GM19455 (cell line): ENCODE measurements at regions not wholly inside any gene's neighbourhood (a gene's known extent, or its start where the extent isn't known, plus 50 kb on each side); places are given as distances from the start of the nearest gene placed in this dataset.

Source experiments
- ATAC-seq: cut with Tn5 transposase; IDR thresholded peaks from one replicate; pipeline ENCODE4 v1.9.1; 2021; ENCODE audit not compliant: unreplicated experiment

DNA sequence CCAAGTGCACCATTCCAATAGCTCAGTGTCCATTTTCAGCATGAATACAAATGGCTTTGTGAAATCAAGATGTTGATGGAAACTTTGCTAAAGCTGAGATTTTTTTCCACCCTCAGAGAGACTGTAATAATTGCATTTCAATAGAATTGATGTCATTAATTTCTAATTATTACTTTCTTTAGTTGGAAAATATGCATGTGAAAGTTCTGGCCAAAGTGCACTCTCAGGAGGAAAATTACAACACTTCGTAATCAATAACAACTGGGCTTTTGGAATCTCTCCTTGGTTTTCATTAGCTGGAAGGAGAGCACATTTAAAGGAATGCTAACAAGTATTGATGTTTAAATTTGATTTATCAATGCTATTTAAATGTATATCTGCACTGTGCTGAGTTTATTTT, 529.5 kb upstream of the CDH8 start:
- no peak for ATAC-seq

DNA sequence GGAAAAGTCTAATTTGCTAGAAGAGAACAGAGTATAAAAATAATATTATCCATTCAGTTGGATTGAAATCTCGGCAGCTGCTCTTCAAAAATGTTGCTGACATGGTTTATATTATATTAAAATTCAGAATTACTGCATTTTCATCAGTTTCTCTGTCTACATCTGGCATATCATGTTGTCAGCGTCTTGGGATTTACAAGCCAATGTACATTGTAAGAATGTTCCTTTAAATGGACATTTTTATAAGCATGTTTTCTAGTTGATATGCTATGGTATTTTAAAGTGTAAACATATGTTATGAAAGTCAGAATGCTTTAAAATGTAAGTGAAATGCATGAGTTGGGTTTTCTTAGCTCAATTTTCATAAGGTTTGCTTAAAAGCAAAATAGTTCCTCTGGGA, 528.1 kb upstream of the CDH8 start:
- no peak for ATAC-seq

DNA sequence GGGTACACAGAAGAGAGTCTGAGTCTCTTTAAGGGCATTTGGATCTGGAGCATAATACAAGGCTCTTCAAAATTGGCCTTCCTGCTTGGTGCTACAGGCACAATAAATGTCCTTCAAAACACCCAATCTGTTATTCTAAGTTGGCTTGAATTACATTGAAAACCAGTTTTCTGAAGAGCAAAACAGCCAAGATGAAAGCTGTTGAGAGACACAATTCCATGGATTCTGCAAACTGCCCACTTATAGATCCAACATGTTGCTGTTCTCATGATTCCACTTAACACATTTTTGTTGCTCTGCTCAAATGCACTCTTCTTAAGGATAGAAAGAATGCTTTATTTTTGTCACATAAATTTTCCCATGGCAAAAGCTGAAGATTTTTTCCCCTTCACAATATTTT, 525.9 kb upstream of the CDH8 start:
- no peak for ATAC-seq

DNA sequence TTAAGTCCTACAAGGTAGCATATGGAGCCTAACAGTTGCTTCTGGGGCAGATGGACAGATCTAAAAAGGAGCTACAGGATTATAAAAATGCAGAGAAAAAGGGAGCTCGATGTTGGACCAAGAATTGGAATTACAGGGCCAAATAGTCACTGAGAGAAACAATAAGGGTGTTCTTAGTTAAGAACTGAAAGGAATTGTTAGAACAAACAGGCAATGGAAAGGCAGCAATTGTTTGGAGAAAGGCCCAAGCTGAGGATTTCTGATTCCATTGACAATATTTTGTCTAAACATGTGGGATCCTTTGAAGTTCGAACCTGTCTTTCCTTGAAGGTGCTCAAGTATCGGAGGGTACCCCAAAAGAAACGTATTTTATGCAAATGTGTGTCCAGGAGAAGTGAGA, 513.6 kb upstream of the CDH8 start:
- no peak for ATAC-seq

DNA sequence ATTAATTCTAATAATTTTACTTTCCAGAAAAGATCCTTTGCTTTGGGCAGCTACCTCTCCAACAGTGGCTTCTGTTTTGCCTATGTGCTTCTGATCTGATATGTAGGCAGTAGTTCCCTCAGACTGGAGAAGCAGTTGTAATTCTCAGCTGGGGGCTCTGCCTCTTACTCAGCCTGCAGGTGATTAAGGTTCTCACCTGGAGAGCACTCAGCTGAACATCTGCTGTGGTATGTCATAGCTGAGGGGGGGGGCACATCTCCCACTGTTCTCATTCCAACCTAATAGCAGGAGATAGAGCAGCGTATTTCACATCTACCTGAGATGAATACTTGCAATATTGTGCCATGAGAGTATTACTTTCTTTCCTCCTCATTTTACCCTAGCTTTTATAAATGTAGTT, 511.9 kb upstream of the CDH8 start:
- ATAC-seq = no peak

DNA sequence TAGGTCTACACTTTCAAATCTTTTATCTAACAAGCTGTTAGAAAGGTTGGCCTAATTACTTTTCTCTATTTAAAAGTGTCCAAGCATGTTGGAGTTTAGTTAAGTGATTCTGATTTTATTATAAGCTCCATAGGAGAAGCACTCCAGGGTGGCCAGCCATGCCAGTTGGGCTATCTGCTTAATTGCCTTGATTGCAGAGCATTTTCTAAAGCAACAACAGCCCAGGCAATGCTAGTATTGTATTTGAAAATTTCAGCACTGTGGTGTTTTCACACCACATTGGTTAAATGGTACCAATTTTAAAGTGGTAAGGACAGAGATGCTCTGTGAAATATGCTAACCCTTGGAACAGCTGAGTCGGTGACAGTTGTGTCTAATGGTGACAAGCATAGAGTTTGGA, 510.5 kb upstream of the CDH8 start:
- ATAC-seq = no peak

DNA sequence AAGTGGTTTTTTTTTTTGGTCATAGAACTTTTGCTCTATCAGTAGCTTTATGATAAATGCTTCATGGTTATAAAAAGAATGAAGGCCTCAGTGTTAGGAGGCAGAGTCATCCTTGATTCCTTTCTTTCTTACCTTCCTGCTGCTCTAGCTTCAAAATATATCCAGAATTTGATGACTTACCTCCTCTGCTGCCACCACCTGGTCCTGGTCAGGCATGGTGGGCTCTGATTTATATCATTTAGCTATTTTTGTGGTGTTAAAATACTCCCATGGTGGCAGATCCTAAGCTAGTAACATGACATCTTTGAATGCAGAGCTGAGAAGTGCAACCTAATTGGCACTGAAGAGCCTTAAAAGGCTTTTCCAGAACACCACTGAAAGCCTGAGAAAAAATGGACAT, 508.8 kb upstream of the CDH8 start:
- no peak for ATAC-seq

DNA sequence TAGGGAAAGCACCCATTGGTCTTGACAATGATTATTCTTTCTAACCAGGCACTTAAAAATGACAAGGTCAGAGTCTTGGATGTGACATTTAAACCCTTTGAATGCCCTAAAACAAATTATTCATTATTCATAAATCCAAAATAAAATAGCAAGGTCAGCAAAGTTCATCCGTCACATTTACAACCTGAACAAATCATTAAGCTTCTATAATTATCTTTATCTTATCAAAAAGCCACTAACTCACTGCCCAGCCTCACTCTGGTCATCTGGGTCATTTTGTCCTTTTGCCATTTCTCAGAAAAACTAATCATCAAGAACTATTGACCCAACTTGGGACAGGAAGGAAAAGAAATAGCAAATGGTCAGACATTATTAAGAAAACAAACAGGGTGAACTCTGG, 507.3 kb upstream of the CDH8 start:
- ATAC-seq = no peak

DNA sequence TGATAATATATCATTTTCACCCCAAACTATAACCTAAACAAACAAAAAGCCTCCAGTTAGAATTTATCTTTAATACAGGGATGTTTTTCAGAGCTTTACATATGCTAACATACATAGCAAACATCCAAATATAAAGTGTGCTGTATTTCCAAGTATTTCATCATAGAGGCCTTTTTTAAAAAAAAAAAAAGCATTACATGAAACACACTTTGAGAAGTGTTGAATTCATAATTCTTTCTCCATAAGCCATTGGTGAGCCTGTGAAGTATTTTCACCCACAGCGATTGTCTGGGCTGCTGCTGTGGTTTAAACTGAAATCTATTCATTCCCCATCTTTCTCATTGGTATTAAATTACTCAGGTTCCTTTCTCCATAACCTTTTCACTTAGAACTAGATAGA, 503.4 kb upstream of the CDH8 start:
- ATAC-seq = no peak

DNA sequence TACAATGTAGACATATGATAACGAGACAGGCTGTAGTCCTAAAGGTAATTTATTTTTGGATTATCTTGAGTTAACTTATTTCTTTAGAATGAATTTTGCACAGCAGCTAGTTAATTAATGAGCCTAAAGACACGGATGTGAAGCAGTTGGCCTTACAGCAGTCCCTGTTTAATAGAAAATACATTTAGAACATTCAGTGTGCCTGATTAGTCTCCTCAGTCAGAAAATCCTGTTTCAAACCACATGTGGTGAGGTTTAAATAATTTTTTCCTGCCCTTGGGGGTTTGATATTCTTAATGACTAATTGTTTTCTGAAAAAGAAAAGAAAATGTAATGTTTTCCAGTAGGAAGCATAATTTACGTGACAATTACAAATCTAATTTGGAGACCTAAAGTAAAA, 494.2 kb upstream of the CDH8 start:
- ATAC-seq = no peak

DNA sequence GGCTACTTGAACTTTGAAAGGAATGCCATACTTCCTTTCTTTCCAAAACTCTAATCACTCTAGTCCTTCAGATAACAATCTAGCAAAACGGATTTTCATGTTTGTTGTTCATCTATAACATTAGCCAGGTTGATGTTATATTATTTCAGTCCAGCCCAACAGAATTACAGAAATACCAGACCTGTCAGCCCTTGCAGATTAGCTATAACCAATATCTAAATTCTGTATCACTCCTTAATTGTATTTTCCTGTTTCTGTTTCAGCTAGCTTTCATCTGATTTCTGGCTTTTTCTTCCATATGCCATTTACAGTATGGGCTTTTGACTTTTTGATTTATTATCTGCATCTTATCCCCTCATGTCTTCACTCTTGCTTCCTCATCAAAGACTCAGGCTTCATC, 479.8 kb upstream of the CDH8 start:
- ATAC-seq = no peak

DNA sequence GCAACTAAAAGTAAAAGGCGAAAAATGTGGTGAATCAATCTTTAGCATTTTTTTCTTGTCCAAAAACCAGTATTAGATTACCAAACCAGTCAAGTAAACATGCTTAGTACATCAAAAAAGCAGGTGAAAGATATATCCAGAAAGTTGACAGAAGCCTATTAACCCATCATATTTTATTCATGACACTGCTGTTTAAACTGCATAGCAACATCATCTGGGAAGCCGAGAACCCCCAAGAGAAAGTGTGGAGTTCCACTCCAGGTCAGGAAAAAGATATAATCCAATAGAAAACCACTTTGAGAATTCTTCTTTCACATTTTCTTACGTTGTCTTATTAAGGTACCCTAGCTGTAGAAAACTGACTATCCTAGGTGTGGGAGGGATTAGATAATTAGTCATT, 466.8 kb upstream of the CDH8 start:
- ATAC-seq = no peak

DNA sequence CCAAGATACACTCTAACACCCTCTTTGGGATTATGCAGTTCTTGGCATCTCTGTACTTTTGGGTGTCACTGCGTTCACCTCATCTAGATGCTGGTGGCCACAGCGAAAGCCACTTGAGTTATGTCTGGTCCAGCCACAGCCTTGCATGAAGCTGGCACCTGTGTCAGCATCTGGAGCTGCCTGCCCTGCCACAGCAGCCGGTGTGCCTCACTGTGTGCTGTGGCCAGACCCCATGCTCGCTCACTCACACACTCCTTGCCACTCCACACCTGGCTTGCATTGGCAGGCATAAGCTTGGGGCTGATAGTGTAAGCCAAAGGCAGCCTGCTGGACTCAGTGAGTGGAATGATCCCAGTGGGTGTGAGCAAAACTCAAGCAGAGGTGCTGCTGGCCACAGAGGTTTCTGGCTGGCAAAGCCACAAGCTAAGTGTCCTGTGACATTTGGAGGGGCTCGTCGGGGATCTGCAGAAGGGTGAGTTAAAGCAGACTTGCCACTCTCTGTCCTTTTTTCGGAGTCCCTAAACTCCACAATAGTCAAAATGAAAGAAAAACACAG, 442.7 kb upstream of the CDH8 start:
- no peak for ATAC-seq

DNA sequence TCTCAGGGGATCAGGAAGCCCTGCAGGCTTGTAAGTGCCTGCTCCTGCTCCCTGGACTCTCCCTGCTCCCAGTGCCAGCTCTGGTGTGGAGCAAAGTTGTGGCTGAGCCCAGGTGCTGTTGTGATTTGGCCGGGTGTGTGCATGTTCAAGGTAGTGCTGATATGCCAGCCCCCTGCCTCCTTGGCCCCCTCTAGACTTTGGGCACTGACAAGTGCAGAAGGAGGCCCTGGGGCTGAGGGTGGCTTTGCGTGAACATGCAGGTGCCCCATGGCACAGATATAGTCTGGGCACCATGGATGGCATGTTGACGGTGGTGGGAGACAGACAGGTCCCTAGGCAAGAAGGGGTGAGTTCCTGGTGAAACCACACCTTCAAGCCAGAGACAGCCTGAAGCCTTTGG, 441.6 kb upstream of the CDH8 start:
- no peak for ATAC-seq

DNA sequence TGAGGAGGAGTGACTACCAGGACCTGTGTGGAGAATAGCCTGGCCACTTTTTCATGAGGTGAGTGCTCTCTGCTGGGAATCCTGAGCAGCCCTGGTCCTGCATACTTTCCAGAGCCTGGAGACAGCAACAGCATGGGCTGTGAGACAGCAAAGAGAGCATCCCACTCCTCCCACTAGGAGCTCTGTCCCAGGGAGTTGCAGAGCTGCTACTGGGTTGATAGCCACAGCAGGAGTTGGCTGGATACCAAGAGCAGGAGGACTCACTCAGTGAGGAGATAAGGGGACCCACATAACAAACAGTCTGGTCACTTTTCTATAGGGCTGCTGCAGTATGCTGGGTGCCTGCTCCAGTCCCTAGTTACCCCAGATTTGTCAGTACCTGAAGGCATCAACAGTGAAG, 439.3 kb upstream of the CDH8 start:
- ATAC-seq = no peak

DNA sequence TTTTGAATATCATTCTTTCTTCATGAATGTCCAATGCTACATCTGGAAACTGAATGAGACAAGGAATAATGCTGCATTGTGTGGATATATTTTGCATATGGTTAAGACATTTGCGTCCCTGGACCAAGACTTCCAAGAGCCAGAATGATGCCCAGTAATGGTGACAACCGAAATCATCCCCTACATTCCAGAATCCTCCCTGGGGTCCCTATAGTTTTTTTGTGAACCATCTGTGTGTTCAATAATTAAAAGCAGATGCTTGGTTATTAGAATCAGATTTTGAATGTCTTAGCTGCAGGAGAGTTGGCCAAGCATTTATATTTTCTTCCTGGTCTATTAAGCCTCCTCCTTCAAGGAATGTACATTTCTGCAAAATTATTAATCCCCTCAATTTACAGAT, 426.7 kb upstream of the CDH8 start:
- no peak for ATAC-seq

DNA sequence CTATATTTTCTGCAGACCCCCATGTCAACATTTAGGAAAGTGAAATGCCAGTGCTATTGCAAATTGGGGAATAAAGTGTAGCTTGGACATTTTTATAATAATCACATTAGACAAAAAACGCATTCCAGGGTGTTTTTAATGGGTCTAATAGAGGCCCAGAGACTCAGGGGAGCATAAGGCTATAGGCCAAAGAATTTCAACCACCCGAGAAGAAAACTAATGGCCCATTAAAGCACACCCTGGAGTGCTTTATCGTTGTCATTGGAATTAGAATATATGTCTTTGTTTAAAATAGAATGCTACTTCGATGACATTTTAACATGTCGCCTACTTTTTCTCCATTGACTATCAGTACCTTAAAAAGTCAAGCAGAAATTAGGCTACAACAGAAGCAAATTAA, 414.1 kb upstream of the CDH8 start:
- no peak for ATAC-seq

DNA sequence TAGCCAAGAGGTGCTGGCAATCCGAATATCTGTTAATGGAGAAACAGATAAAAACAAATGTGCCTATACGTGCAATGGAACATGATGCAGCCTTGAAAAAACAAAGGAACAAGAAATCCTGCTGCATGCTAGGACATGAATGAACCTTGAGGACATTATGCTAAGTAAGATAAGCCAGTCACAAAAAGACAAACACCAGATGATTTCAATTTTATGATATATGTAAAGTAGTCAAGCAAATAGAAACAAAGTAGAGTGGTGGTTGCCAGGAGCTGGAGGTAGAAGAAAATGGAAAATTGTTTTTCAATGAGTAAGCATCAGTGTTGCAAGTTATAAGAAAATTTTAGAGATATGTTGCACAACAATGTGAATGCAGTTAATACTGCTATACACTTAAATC, 409.7 kb upstream of the CDH8 start:
- no peak for ATAC-seq

DNA sequence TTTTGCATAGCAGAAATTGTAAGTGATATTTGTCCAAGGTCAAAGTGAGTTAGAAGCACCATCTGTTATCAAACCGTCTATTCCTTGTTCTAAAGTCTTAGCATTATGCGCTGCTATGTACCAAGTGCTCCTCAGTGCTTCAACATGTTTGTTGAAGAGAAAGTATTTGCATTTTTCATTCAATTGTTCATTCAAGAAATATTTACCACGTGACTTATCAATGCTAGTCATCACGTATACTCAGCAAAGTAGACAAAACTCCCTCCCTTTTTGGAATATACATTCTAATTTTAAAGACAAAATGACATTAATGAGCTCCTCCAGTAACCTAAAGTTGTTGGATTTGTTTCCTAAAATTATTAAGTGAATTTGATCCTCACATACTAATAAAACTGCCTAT, 388.0 kb upstream of the CDH8 start:
- no peak for ATAC-seq

DNA sequence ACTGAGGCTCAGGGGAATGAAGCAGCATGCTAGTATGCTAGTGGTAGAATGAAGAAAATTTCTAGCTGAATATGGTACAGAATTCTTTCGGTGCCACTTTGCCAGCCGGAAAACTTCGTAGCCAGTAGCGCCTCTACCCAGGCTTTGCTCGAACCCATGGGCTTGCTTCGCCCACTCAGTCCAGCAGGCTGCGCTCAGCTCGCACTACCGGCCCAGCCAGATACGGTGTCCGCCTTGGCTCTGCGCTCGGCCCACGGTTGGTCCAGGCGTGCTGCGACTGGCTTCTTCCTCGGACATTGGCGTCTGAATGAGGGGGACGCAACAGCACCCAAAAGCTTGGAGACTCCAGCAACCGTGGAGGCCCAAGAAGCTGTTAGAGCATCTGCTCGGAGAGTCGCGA, 372.5 kb upstream of the CDH8 start:
- no peak for ATAC-seq

DNA sequence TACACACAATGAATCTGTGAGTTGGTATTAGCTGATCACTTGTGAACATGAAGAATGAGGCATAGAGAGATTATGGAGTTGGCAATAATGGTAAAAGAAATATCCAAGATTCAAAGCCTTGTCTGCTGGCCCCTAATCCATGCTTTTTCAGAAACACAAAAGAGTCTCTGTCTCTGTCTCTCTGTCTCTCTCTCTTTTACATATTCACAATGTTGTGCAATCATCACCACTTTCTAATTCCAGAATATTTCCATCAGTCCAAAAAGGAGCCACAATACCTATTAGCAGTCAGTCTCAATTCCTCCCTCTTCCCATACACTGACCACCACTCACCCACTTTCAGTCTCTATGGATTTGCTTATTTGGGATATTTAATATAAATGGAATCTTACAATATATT, 370.1 kb upstream of the CDH8 start:
- ATAC-seq = no peak

DNA sequence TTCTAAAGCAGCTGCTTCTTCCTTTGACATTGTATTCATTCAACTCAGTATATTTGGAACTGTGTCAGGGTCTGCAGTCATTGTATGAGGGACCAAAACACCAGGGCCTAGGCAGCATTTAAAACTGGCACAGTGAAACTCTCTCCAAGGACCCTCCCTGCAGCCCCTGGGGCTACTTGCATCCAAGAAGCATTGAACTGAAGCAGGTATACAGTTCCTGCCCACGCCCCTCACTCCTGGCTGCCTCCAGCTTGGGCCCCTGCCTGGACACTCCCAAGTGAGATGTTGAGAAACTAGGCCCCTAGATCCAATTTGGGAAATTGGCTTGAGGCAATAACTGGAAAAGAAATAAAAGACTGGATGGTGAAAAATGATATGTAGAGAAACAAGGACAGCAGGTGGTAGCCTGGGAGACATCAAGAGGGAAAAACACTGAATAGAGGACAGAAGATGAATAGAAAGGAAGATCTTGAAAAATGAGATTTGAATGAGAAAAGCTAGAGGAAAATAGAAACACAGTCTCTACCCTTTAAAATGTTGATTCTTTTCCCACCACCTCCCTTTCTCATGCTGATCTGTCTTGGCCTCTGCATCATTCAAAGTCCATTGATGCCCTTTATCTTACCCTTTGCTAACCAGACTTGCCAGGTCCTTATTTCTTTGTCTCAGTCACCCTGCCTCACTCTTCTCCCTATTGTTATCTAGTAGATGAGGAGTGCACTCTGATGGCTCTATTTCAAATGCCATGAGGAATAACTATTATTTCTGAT, 368.8 kb upstream of the CDH8 start:
- ATAC-seq = no peak

DNA sequence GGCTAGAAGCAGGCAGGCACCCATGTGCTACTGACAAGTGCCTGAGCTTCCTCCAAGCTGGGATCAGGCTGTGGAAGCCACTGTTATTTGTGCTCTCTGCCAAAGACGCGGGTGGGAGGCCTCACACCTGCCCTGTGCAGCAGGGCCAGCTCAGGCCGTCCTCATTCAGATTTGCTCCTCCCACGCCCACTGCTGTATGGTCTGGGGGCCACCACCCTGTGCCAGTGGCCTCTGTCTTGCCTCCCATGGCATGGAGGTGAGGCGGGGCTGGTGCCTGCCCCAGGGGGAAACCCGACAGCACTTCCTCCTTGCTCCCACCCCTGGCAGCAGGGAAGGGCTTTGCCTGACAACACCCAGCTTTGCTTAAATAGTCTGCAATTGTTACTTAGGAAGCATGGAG, 356.5 kb upstream of the CDH8 start:
- no peak for ATAC-seq
